Kidney (tissue), 13 donors: ENCODE measurements at regions not wholly inside any gene's neighbourhood (a gene's known extent, or its start where the extent isn't known, plus 50 kb on each side); places are given as distances from the start of the nearest gene placed in this dataset.

Experiments used
- DNase-seq, 5 donors: peaks; one replicate each; pipeline ENCODE4 v3.0.0-alpha.2; 2013 to 2020
- FAIRE-seq: peaks from 2 replicates; lab custom pipeline; 2012; peaks lifted over from hg19 to GRCh38; lab: Jason Lieb, UNC
- H3K27ac ChIP-seq, 2 donors: one replicate each; pipeline ENCODE4 v1.7.0; 2013; ENCODE audit warnings: low read depth in 2 of 2, low read length in 2 of 2, inconsistent platforms in 1 of 2
- H3K27me3 ChIP-seq: one replicate; pipeline ENCODE4 v1.7.1; 2013; ENCODE audit warnings: low read length, inconsistent platforms; ENCODE audit not compliant: control insufficient read depth, insufficient read depth
- H3K36me3 ChIP-seq, 3 donors: one replicate each; pipeline versions ENCODE4 v1.7.0 to v1.7.1; 2013; ENCODE audit warnings: low read length in 3 of 3, control low read depth in 1 of 3, inconsistent platforms in 1 of 3; ENCODE audit not compliant: insufficient read depth in 3 of 3, control insufficient read depth in 2 of 3
- H3K4me1 ChIP-seq, 3 donors: one replicate each; pipeline versions ENCODE4 v1.7.0 to v1.7.1; 2013; ENCODE audit warnings: low read length in 3 of 3, inconsistent platforms in 1 of 3, low read depth in 1 of 3; ENCODE audit not compliant: control insufficient read depth in 2 of 3, insufficient read depth in 2 of 3
- H3K4me3 ChIP-seq, 3 donors: one replicate each; pipeline versions ENCODE4 v1.7.0 to v1.8.1; 2013; ENCODE audit warnings: low read length in 3 of 3, control low read depth in 1 of 3, inconsistent platforms in 1 of 3
- H3K9ac ChIP-seq, 3 donors: one replicate each; pipeline versions ENCODE4 v1.7.0 to v1.7.1; 2013; ENCODE audit warnings: low read length in 3 of 3, control low read depth in 1 of 3, inconsistent platforms in 1 of 3
- H3K9me3 ChIP-seq, 3 donors: one replicate each; pipeline versions ENCODE4 v1.7.0 to v1.7.1; 2013; ENCODE audit warnings: low read length in 3 of 3, control low read depth in 1 of 3, inconsistent platforms in 1 of 3; ENCODE audit not compliant: control insufficient read depth in 2 of 3, insufficient read depth in 1 of 3
- intact Hi-C: fragments of 100-400 bp; cut with DNase I; formaldehyde crosslinking; loops from one replicate; pipeline ENCODE4 v1.11.1; 2022
- TF ChIP-seq, protein P1 (sequence below): IDR thresholded peaks from 3 replicates; pipeline ENCODE4 v1.5.1; 2012; ENCODE audit warnings: mild to moderate bottlenecking, moderate library complexity, borderline replicate concordance; ENCODE audit not compliant: insufficient read depth; ENCODE audit errors: extremely low read depth
- donor health status: control.
- donor health status: control.
- donor health status: control.
- donor health status: control.
- donor health status: control.
- donor health status: DM: yes; HTN: yes; CAD: no.
- donor health status: Normal renal cell carcinoma (clear cell type).

DNA sequence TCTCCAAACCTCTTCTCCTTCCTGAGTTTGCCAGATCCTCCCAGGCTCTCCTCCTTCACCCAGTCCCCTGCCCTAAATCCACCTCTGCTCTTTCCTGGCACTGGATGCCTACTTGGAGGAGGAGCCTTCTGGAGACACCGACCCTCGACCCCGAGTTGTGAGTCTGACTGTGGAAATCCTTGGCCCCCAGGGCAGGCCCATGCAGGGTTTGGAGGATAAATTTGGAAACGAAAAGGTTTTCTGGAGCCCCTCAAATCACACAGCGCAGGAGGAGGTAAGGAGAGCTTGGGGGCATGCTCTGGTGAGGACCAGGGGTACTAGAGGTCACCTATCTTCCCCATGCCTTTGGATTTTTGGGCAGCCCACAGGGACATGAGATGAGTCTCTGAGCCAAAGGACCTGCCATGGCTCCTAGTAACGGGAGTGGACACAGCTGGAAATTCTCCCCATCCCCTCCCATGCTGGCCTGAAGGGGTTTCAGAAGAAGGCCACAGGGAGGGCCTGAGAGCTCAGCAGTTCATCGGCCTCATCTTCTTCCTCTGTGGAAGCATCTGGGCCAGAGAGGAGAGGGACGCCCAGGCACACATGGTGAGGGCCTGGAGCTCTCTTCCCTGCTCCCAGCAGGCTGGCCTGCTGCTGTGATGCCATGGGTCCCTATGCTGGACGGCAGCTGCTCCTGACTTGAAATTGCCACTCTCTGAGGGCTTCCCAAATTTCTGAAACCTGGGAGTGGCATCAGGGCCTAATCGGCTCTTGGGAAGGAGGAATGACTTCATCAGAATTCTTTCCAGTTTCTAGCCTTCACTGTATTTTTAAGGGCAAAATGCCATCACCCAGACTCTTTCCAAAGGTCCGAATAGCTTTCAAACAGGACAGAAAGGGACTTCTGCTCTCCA, 68.6 kb upstream of the ITGA11 start:
- TF ChIP-seq, protein P1, sequence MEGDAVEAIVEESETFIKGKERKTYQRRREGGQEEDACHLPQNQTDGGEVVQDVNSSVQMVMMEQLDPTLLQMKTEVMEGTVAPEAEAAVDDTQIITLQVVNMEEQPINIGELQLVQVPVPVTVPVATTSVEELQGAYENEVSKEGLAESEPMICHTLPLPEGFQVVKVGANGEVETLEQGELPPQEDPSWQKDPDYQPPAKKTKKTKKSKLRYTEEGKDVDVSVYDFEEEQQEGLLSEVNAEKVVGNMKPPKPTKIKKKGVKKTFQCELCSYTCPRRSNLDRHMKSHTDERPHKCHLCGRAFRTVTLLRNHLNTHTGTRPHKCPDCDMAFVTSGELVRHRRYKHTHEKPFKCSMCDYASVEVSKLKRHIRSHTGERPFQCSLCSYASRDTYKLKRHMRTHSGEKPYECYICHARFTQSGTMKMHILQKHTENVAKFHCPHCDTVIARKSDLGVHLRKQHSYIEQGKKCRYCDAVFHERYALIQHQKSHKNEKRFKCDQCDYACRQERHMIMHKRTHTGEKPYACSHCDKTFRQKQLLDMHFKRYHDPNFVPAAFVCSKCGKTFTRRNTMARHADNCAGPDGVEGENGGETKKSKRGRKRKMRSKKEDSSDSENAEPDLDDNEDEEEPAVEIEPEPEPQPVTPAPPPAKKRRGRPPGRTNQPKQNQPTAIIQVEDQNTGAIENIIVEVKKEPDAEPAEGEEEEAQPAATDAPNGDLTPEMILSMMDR, result no peak
- Histone ChIP-seq H3K27me3 (no peaks in the 10 kb centered on the region), H3K4me3 (no peak overlapping the region), H3K36me3 (no peaks in the 10 kb centered on the region), H3K27ac (no peak overlapping the region), H3K9me3 (no peaks in the 10 kb centered on the region), H3K4me1 (peaks cover 0 to 3% (median 0%) of the 10 kb centered on the region in 3 donors), H3K9ac (no peak overlapping the region)
- FAIRE-seq (no peak), DNase-seq (no peak)
- intact Hi-C loops, result no loop called here

DNA sequence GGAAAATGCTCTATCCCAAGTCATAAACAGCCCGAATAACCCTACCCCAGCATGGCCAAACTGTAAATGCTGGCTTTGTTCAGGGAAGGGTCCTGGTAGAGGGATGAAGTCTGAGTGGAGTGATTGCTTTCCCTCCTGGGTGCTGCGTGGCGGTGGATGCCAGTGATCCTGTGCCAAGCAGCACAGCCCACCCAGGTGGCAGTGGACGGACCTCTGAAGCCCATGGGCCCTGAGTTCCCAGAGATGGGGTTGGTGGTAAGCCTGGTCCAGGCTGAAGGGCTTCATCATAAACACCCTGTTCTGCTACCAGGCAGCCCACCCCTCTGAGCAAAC, 69.3 kb upstream of the ITGA11 start:
- Histone ChIP-seq H3K4me3 (no peak overlapping the region), H3K36me3 (no peaks in the 10 kb centered on the region), H3K9ac (no peak overlapping the region), H3K27me3 (no peaks in the 10 kb centered on the region), H3K27ac (no peak overlapping the region), H3K9me3 (no peaks in the 10 kb centered on the region), H3K4me1 (peaks cover 0 to 3% (median 0%) of the 10 kb centered on the region in 3 donors)
- TF ChIP-seq, protein P1, result no peak
- no peak for DNase-seq
- intact Hi-C loops, result no loop called here
- FAIRE-seq, result no peak

DNA sequence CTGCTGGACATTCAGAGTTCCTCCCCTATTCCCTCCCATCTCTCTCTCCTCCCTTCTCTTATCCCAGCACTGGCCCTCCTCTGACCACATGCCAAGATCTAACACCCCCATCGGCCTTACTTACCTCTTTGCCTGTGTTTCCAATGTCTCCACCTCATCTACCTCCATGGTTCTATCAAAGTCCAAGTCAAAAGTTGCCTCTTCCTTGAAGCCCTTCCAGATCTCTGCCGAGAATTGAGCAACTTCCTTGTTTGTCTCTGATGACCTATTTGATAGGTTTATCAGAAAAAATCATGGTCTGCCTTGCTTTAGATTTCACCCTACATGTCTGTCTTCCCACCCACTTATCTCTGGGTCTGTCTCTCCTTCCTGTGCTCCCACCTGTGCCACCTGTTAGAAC, 69.7 kb upstream of the ITGA11 start:
- TF ChIP-seq, protein P1, result no peak
- H3K9ac ChIP-seq, result no peak overlapping the region
- no peak overlapping the region for H3K27ac ChIP-seq
- FAIRE-seq, result no peak
- intact Hi-C loops, result no loop called here
- H3K4me1 ChIP-seq, result peaks cover 0 to 3% (median 0%) of the 10 kb centered on the region in 3 donors
- no peaks in the 10 kb centered on the region for H3K9me3 ChIP-seq
- no peak for DNase-seq
- no peaks in the 10 kb centered on the region for H3K27me3 ChIP-seq
- H3K4me3 ChIP-seq, result no peak overlapping the region
- no peaks in the 10 kb centered on the region for H3K36me3 ChIP-seq
